GM21737 (cell line): ENCODE measurements at regions not wholly inside any gene's neighbourhood (a gene's known extent, or its start where the extent isn't known, plus 50 kb on each side); places are given as distances from the start of the nearest gene placed in this dataset.

Source experiments
- ATAC-seq: cut with Tn5 transposase; IDR thresholded peaks from one replicate; pipeline ENCODE4 v1.9.1; 2021; ENCODE audit warnings: mild to moderate bottlenecking, moderate library complexity; ENCODE audit not compliant: unreplicated experiment

GRCh38 chr13:32905063-32905863 is 111.0 kb upstream of the KL start:
- peak; percentile 66 for ATAC-seq

- no peak for ATAC-seq
Observed at GRCh38 chr13:32905864-32906180, 110.4 kb upstream of the KL start.

GRCh38 chr13:32907211-32907610 is 109.0 kb upstream of the KL start:
- no peak for ATAC-seq

- ATAC-seq = no peak
Observed at GRCh38 chr13:32910530-32910929, 105.7 kb upstream of the KL start.

- ATAC-seq = no peak
Observed at GRCh38 chr13:32911506-32911905, 104.7 kb upstream of the KL start.

GRCh38 chr13:32914686-32915085 is 101.5 kb upstream of the KL start:
- ATAC-seq = no peak

- no peak for ATAC-seq
Observed at GRCh38 chr13:32917504-32917903, 98.7 kb upstream of the KL start.

- no peak for ATAC-seq
Observed at GRCh38 chr13:32923725-32924124, 92.5 kb upstream of the KL start.

GRCh38 chr13:32924886-32925285 is 91.3 kb upstream of the KL start:
- no peak for ATAC-seq

GRCh38 chr13:32925506-32925905 is 90.7 kb upstream of the KL start:
- ATAC-seq = no peak

GRCh38 chr13:32932376-32932775 is 83.8 kb upstream of the KL start:
- ATAC-seq = no peak

- no peak for ATAC-seq
Observed at GRCh38 chr13:32936716-32937115, 79.5 kb upstream of the KL start.

GRCh38 chr13:32938314-32938713 is 77.9 kb upstream of the KL start:
- no peak for ATAC-seq

GRCh38 chr13:32938907-32939306 is 77.3 kb upstream of the KL start:
- ATAC-seq = no peak

- ATAC-seq = no peak
Observed at GRCh38 chr13:32940601-32941000, 75.6 kb upstream of the KL start.

- no peak for ATAC-seq
Observed at GRCh38 chr13:32941368-32941767, 74.9 kb upstream of the KL start.

GRCh38 chr13:32946558-32946957 is 69.7 kb upstream of the KL start:
- ATAC-seq = no peak

GRCh38 chr13:32947411-32948276 is 68.6 kb upstream of the KL start:
- ATAC-seq = no peak

- no peak for ATAC-seq
Observed at GRCh38 chr13:32949820-32950219, 66.4 kb upstream of the KL start.

- ATAC-seq = no peak
Observed at GRCh38 chr13:32951580-32951979, 64.6 kb upstream of the KL start.

GRCh38 chr13:32955881-32956594 is 60.2 kb upstream of the KL start:
- ATAC-seq = no peak

GRCh38 chr13:32956595-32956933 is 59.7 kb upstream of the KL start:
- no peak for ATAC-seq
